ENCODE measurements at regions not wholly inside any gene's neighbourhood (a gene's known extent, or its start where the extent isn't known, plus 50 kb on each side); places are given as distances from the start of the nearest gene placed in this dataset.
"Not testable (repeated sequence)": the region's sequence is repeated elsewhere in the genome, so short reads cannot be mapped to it uniquely, and the experiment has no call there.

GRCh38 chr9:63794081-63794685, 1490.8 kb downstream of the FOXD4L5 start:
- H3K36me3 ChIP-seq; H3K4me1 ChIP-seq; H3K27me3 ChIP-seq; H3K27ac ChIP-seq; H3K4me3 ChIP-seq; DNase-seq (ENCODE audit: low spot score in 2 of 2): not testable (repeated sequence)
- H3K9me3 ChIP-seq = peaks cover 0 to 12% (median 0%) of the 10 kb centered on the region in 4 donors
- 64% methylated on average over 8 of the region's 8 CpGs for WGBS, 2 donors

GRCh38 chr9:63787454-63787853, 1497.6 kb downstream of the FOXD4L5 start:
- not testable (repeated sequence) for H3K36me3 ChIP-seq; DNase-seq (ENCODE audit: low spot score in 2 of 2); H3K4me1 ChIP-seq; H3K27me3 ChIP-seq; H3K4me3 ChIP-seq; H3K27ac ChIP-seq
- 43 to 45% methylated on average over 3 of the region's 3 CpGs for WGBS, 2 donors
- H3K9me3 ChIP-seq = peaks cover 0 to 23% (median 1%) of the 10 kb centered on the region in 4 donors

- H3K27ac ChIP-seq = not testable (repeated sequence)
Measured at GRCh38 chr9:63785059-63785458, 1500.0 kb downstream of the FOXD4L5 start.

GRCh38 chr9:63784421-63784820, 1500.6 kb downstream of the FOXD4L5 start:
- not testable (repeated sequence) for DNase-seq (ENCODE audit: low spot score in 2 of 2); H3K27ac ChIP-seq; H3K4me1 ChIP-seq; H3K36me3 ChIP-seq; H3K27me3 ChIP-seq; H3K4me3 ChIP-seq
- WGBS, 2 donors = 53 to 71% methylated on average over 14 to 21 of the region's 21 CpGs
- peaks cover 0 to 27% (median 1%) of the 10 kb centered on the region in 4 donors for H3K9me3 ChIP-seq

More at GRCh38 chr9:63785059-63785458, 1500.0 kb downstream of the FOXD4L5 start:
- 78% methylated on average over 6 to 9 of the region's 15 CpGs for WGBS, 2 donors
- DNase-seq (ENCODE audit: low spot score in 2 of 2); H3K4me3 ChIP-seq; H3K27me3 ChIP-seq; H3K4me1 ChIP-seq; H3K36me3 ChIP-seq: not testable (repeated sequence)
- peaks cover 0 to 30% (median 1%) of the 10 kb centered on the region in 4 donors for H3K9me3 ChIP-seq

- not testable (repeated sequence) for H3K36me3 ChIP-seq; H3K27me3 ChIP-seq; DNase-seq (ENCODE audit: low spot score in 2 of 2); H3K4me1 ChIP-seq; H3K4me3 ChIP-seq; H3K27ac ChIP-seq
- H3K9me3 ChIP-seq = peaks cover 0 to 14% (median 0%) of the 10 kb centered on the region in 4 donors
- 14 to 61% methylated on average over 1 to 7 of the region's 33 CpGs for WGBS, 2 donors
Measured at GRCh38 chr9:63781817-63782439, 1503.1 kb downstream of the FOXD4L5 start.

GRCh38 chr9:63781390-63781789, 1503.6 kb downstream of the FOXD4L5 start:
- H3K27me3 ChIP-seq; H3K4me1 ChIP-seq; DNase-seq (ENCODE audit: low spot score in 2 of 2); H3K4me3 ChIP-seq; H3K27ac ChIP-seq; H3K36me3 ChIP-seq: not testable (repeated sequence)
- H3K9me3 ChIP-seq = peaks cover 0 to 14% (median 0%) of the 10 kb centered on the region in 4 donors
- WGBS, 2 donors = 38 to 52% methylated on average over 32 to 34 of the region's 35 CpGs

GRCh38 chr9:63776220-63776619, 1508.8 kb downstream of the FOXD4L5 start:
- H3K4me3 ChIP-seq; DNase-seq (ENCODE audit: low spot score in 2 of 2); H3K36me3 ChIP-seq; H3K9me3 ChIP-seq; H3K27ac ChIP-seq; H3K27me3 ChIP-seq; H3K4me1 ChIP-seq: not testable (repeated sequence)
- 75 to 83% methylated on average over 1 to 5 of the region's 7 CpGs for WGBS, 2 donors

GRCh38 chr9:63775092-63775426, 1510.0 kb downstream of the FOXD4L5 start:
- not testable (repeated sequence) for H3K36me3 ChIP-seq; H3K27me3 ChIP-seq; H3K27ac ChIP-seq; H3K9me3 ChIP-seq; DNase-seq (ENCODE audit: low spot score in 2 of 2); H3K4me3 ChIP-seq; H3K4me1 ChIP-seq
- 82 to 87% methylated on average over 5 to 7 of the region's 14 CpGs for WGBS, 2 donors

GRCh38 chr9:63774369-63775091, 1510.5 kb downstream of the FOXD4L5 start:
- WGBS, 2 donors = 86 to 96% methylated on average over 4 to 5 of the region's 15 CpGs
- H3K4me1 ChIP-seq; DNase-seq (ENCODE audit: low spot score in 2 of 2); H3K4me3 ChIP-seq; H3K9me3 ChIP-seq; H3K36me3 ChIP-seq; H3K27ac ChIP-seq; H3K27me3 ChIP-seq: not testable (repeated sequence)

GRCh38 chr9:63762230-63762629, 1522.8 kb downstream of the FOXD4L5 start:
- WGBS, 2 donors = 75 to 79% methylated on average over 13 of the region's 13 CpGs
- H3K4me1 ChIP-seq; H3K4me3 ChIP-seq; DNase-seq (ENCODE audit: low spot score in 2 of 2); H3K27me3 ChIP-seq; H3K9me3 ChIP-seq; H3K27ac ChIP-seq; H3K36me3 ChIP-seq: not testable (repeated sequence)

- WGBS, 2 donors = 43 to 53% methylated on average over 4 of the region's 4 CpGs
- DNase-seq (ENCODE audit: low spot score in 2 of 2); H3K27ac ChIP-seq; H3K4me3 ChIP-seq; H3K9me3 ChIP-seq; H3K36me3 ChIP-seq; H3K27me3 ChIP-seq; H3K4me1 ChIP-seq: not testable (repeated sequence)
Measured at GRCh38 chr9:63729021-63729420, 1556.0 kb downstream of the FOXD4L5 start.

Measured in tibial nerve (tissue), 4 donors.